Stimulated activated naive CD8-positive, alpha-beta T cell treated with anti-CD3 and anti-CD28 coated beads, Interleukin-15, amount 100 ng/mL, for 72 hours (primary cell): ENCODE measurements at regions not wholly inside any gene's neighbourhood (a gene's known extent, or its start where the extent isn't known, plus 50 kb on each side); places are given as distances from the start of the nearest gene placed in this dataset.

Experiments
- ATAC-seq: fragments of 150-1000 bp; cut with Tn5 transposase; 2 replicates; pipeline ENCODE4 v1.10.0; 2021; ENCODE audit warnings: mild to moderate bottlenecking, moderate library complexity
- DNase-seq, 2 donors: peaks; one replicate each; pipeline ENCODE4 v3.0.0; 2021 to 2022
- H3K27ac Mint-ChIP-seq, 2 donors: one replicate each; pipeline ENCODE4 v1.8.0; 2022; ENCODE audit warnings: mild to moderate bottlenecking in 2 of 2, mixed read lengths in 2 of 2, moderate library complexity in 2 of 2
- H3K27me3 Mint-ChIP-seq: one replicate; pipeline ENCODE4 v1.8.0; 2022; ENCODE audit warnings: mixed read lengths
- H3K4me1 Mint-ChIP-seq: one replicate; pipeline ENCODE4 v1.8.0; 2022; ENCODE audit warnings: mild to moderate bottlenecking, mixed read lengths
- H3K4me3 Mint-ChIP-seq, 2 donors: one replicate each; pipeline ENCODE4 v1.8.0; 2022; ENCODE audit warnings: mild to moderate bottlenecking in 2 of 2, mixed read lengths in 2 of 2, moderate library complexity in 1 of 2
- H3K9me3 Mint-ChIP-seq, 2 donors: one replicate each; pipeline ENCODE4 v1.8.0; 2022; ENCODE audit warnings: mixed read lengths in 2 of 2

- H3K4me3 Mint-ChIP-seq = no peak overlapping the region
- no peaks in the 10 kb centered on the region for H3K4me1 Mint-ChIP-seq
- ATAC-seq (no peak), DNase-seq (no peak)
- no peak overlapping the region for H3K27ac Mint-ChIP-seq
- H3K27me3 Mint-ChIP-seq = no peaks in the 10 kb centered on the region
- no peaks in the 10 kb centered on the region for H3K9me3 Mint-ChIP-seq
Observed at GRCh38 chr21:24224422-24224821, 1382.9 kb downstream of the MRPL39 start.

- no peak for DNase-seq
- Mint-ChIP-seq H3K9me3 (no peaks in the 10 kb centered on the region), H3K4me1 (no peaks in the 10 kb centered on the region), H3K4me3 (no peak overlapping the region), H3K27ac (no peak overlapping the region), H3K27me3 (no peaks in the 10 kb centered on the region)
- no peak for ATAC-seq
Observed at GRCh38 chr21:24223624-24224023, 1383.7 kb downstream of the MRPL39 start.

GRCh38 chr21:24222676-24223075 lies 1384.6 kb downstream of the MRPL39 start:
- Mint-ChIP-seq H3K9me3 (no peaks in the 10 kb centered on the region), H3K27ac (peak overlapping the region in 1 of 2 donors; percentile 3), H3K4me1 (no peaks in the 10 kb centered on the region), H3K4me3 (no peak overlapping the region), H3K27me3 (no peaks in the 10 kb centered on the region)
- DNase-seq (no peak), ATAC-seq (no peak)

GRCh38 chr21:24220446-24220845 lies 1386.8 kb downstream of the MRPL39 start:
- no peak for DNase-seq
- ATAC-seq = no peak
- no peak overlapping the region for H3K4me3 Mint-ChIP-seq

GRCh38 chr21:24217151-24217550 lies 1390.1 kb downstream of the MRPL39 start:
- no peaks in the 10 kb centered on the region for H3K27me3 Mint-ChIP-seq
- H3K9me3 Mint-ChIP-seq = no peaks in the 10 kb centered on the region
- H3K4me3 Mint-ChIP-seq = no peak overlapping the region
- no peak for DNase-seq
- H3K4me1 Mint-ChIP-seq = no peaks in the 10 kb centered on the region
- no peak overlapping the region for H3K27ac Mint-ChIP-seq
- no peak for ATAC-seq

More at GRCh38 chr21:24220446-24220845, 1386.8 kb downstream of the MRPL39 start:
- Mint-ChIP-seq H3K4me1 (no peaks in the 10 kb centered on the region), H3K27me3 (no peaks in the 10 kb centered on the region), H3K9me3 (no peaks in the 10 kb centered on the region), H3K27ac (no peak overlapping the region)

- no peak for ATAC-seq
- no peak for DNase-seq
- H3K4me1 Mint-ChIP-seq = no peaks in the 10 kb centered on the region
- H3K9me3 Mint-ChIP-seq = peaks cover 0 to 5% of the 10 kb centered on the region in 2 donors
- H3K27ac Mint-ChIP-seq = no peak overlapping the region
- H3K27me3 Mint-ChIP-seq = no peaks in the 10 kb centered on the region
- no peak overlapping the region for H3K4me3 Mint-ChIP-seq
Observed at GRCh38 chr21:24210130-24210529, 1397.2 kb downstream of the MRPL39 start.

GRCh38 chr21:24208562-24209260 lies 1398.6 kb downstream of the MRPL39 start:
- H3K4me1 Mint-ChIP-seq = no peaks in the 10 kb centered on the region
- H3K9me3 Mint-ChIP-seq = peaks cover 0 to 5% of the 10 kb centered on the region in 2 donors
- DNase-seq = no peak
- no peaks in the 10 kb centered on the region for H3K27me3 Mint-ChIP-seq
- no peak overlapping the region for H3K27ac Mint-ChIP-seq
- no peak overlapping the region for H3K4me3 Mint-ChIP-seq
- ATAC-seq = peak; percentile 64

- H3K4me1 Mint-ChIP-seq = no peaks in the 10 kb centered on the region
Observed at GRCh38 chr21:24205319-24205718, 1402.0 kb downstream of the MRPL39 start.

GRCh38 chr21:24204641-24205040 lies 1402.6 kb downstream of the MRPL39 start:
- H3K27me3 Mint-ChIP-seq = no peaks in the 10 kb centered on the region
- ATAC-seq = no peak
- DNase-seq = no peak

More at GRCh38 chr21:24205319-24205718, 1402.0 kb downstream of the MRPL39 start:
- Mint-ChIP-seq H3K27ac (no peak overlapping the region), H3K9me3 (peaks cover 0 to 5% of the 10 kb centered on the region in 2 donors), H3K27me3 (no peaks in the 10 kb centered on the region), H3K4me3 (no peak overlapping the region)
- DNase-seq = no peak
- no peak for ATAC-seq

GRCh38 chr21:24200052-24200451 lies 1407.2 kb downstream of the MRPL39 start:
- H3K9me3 Mint-ChIP-seq = no peaks in the 10 kb centered on the region
- H3K4me3 Mint-ChIP-seq = no peak overlapping the region
- DNase-seq (no peak), ATAC-seq (no peak)
- no peak overlapping the region for H3K27ac Mint-ChIP-seq
- no peaks in the 10 kb centered on the region for H3K27me3 Mint-ChIP-seq
- H3K4me1 Mint-ChIP-seq = no peaks in the 10 kb centered on the region

More at GRCh38 chr21:24204641-24205040, 1402.6 kb downstream of the MRPL39 start:
- no peak overlapping the region for H3K4me3 Mint-ChIP-seq
- peaks cover 0 to 3% of the 10 kb centered on the region in 2 donors for H3K9me3 Mint-ChIP-seq
- no peaks in the 10 kb centered on the region for H3K4me1 Mint-ChIP-seq
- no peak overlapping the region for H3K27ac Mint-ChIP-seq

- ATAC-seq = no peak
- Mint-ChIP-seq H3K27me3 (no peaks in the 10 kb centered on the region), H3K27ac (no peak overlapping the region), H3K9me3 (no peaks in the 10 kb centered on the region), H3K4me3 (no peak overlapping the region), H3K4me1 (no peaks in the 10 kb centered on the region)
- no peak for DNase-seq
Observed at GRCh38 chr21:24197923-24198322, 1409.4 kb downstream of the MRPL39 start.

- Mint-ChIP-seq H3K4me1 (no peaks in the 10 kb centered on the region), H3K27me3 (no peaks in the 10 kb centered on the region), H3K27ac (no peak overlapping the region), H3K4me3 (no peak overlapping the region), H3K9me3 (no peaks in the 10 kb centered on the region)
- DNase-seq (no peak), ATAC-seq (no peak)
Observed at GRCh38 chr21:24197132-24197643, 1410.1 kb downstream of the MRPL39 start.

GRCh38 chr21:24188506-24188905 lies 1418.8 kb downstream of the MRPL39 start:
- ATAC-seq = no peak

GRCh38 chr21:24183077-24183476 lies 1424.2 kb downstream of the MRPL39 start:
- no peak overlapping the region for H3K4me3 Mint-ChIP-seq
- H3K4me1 Mint-ChIP-seq = no peaks in the 10 kb centered on the region
- ATAC-seq (no peak), DNase-seq (no peak)
- no peak overlapping the region for H3K27ac Mint-ChIP-seq
- peaks cover 8 to 15% of the 10 kb centered on the region in 2 donors for H3K9me3 Mint-ChIP-seq
- H3K27me3 Mint-ChIP-seq = no peaks in the 10 kb centered on the region

More at GRCh38 chr21:24188506-24188905, 1418.8 kb downstream of the MRPL39 start:
- Mint-ChIP-seq H3K9me3 (no peaks in the 10 kb centered on the region), H3K27me3 (no peaks in the 10 kb centered on the region), H3K4me1 (no peaks in the 10 kb centered on the region), H3K27ac (no peak overlapping the region), H3K4me3 (no peak overlapping the region)
- no peak for DNase-seq

GRCh38 chr21:24179110-24179509 lies 1428.2 kb downstream of the MRPL39 start:
- Mint-ChIP-seq H3K4me3 (no peak overlapping the region), H3K4me1 (no peaks in the 10 kb centered on the region), H3K9me3 (peaks cover 8 to 16% of the 10 kb centered on the region in 2 donors), H3K27me3 (no peaks in the 10 kb centered on the region), H3K27ac (no peak overlapping the region)
- DNase-seq (no peak), ATAC-seq (no peak)

GRCh38 chr21:24175106-24175505 lies 1432.2 kb downstream of the MRPL39 start:
- no peaks in the 10 kb centered on the region for H3K27me3 Mint-ChIP-seq
- H3K27ac Mint-ChIP-seq = no peak overlapping the region

More at GRCh38 chr21:24175106-24175505, 1432.2 kb downstream of the MRPL39 start:
- ATAC-seq (no peak), DNase-seq (no peak)
- Mint-ChIP-seq H3K4me1 (no peaks in the 10 kb centered on the region), H3K4me3 (no peak overlapping the region), H3K9me3 (peaks cover 8 to 16% of the 10 kb centered on the region in 2 donors)
